WTC11 (cell line): ENCODE measurements at regions not wholly inside any gene's neighbourhood (a gene's known extent, or its start where the extent isn't known, plus 50 kb on each side); places are given as distances from the start of the nearest gene placed in this dataset.

Source experiments
- ATAC-seq: fragments of 200-7000 bp; cut with Tn5 transposase; 2 replicates; pipeline ENCODE4 v1.10.0; 2021; ENCODE audit warnings: mild to moderate bottlenecking, moderate library complexity
- CTCF ChIA-PET: fragments of 300-600 bp; sonication (Branson Sonifier 250); formaldehyde crosslinking; loops from one replicate; lab custom pipeline; 2021; ENCODE audit warnings: antibody characterized with exemption; lab: Charles Lee
- POLR2A ChIA-PET: fragments of 350-600 bp; sonication (Branson Sonifier 250); formaldehyde crosslinking; loops from one replicate; lab custom pipeline; 2021; ENCODE audit warnings: antibody characterized with exemption; lab: Charles Lee
- DNase-seq: peaks from one replicate; pipeline ENCODE4 v3.0.0; 2021; ENCODE audit warnings: low spot score
- H3K27ac Mint-ChIP-seq: 2 replicates; pipeline ENCODE4 v1.8.0; 2021; ENCODE audit warnings: mixed read lengths
- H3K27me3 Mint-ChIP-seq: 2 replicates; pipeline ENCODE4 v1.8.0; 2021; ENCODE audit warnings: low read depth, mild to moderate bottlenecking, moderate library complexity, mixed read lengths
- H3K36me3 Mint-ChIP-seq: 2 replicates; pipeline ENCODE4 v1.8.0; 2021; ENCODE audit warnings: mixed read lengths
- H3K4me1 Mint-ChIP-seq: 2 replicates; pipeline ENCODE4 v1.8.0; 2022; ENCODE audit warnings: mixed read lengths
- H3K4me3 Mint-ChIP-seq: 2 replicates; pipeline ENCODE4 v1.8.0; 2021; ENCODE audit warnings: mild to moderate bottlenecking, moderate library complexity, mixed read lengths
- H3K9me3 Mint-ChIP-seq: 2 replicates; pipeline ENCODE4 v1.8.0; 2021; ENCODE audit warnings: mixed read lengths
- ATF1 ChIP-seq: sonication (generic); formaldehyde crosslinking; IDR thresholded peaks from 2 replicates; pipeline ENCODE4 v1.8.1; 2023; ENCODE audit warnings: mild to moderate bottlenecking, moderate library complexity, missing genetic modification reagents
- FOXJ3 ChIP-seq: sonication (generic); formaldehyde crosslinking; IDR thresholded peaks from 2 replicates; pipeline ENCODE4 v1.9.0; 2021; ENCODE audit warnings: missing genetic modification reagents, mild to moderate bottlenecking, borderline replicate concordance
- KAT7 ChIP-seq: sonication (generic); formaldehyde crosslinking; IDR thresholded peaks from 2 replicates; pipeline ENCODE4 v1.8.1; 2023; ENCODE audit warnings: missing genetic modification reagents, mild to moderate bottlenecking, borderline replicate concordance
- MXD4 ChIP-seq: fragments of 250-450 bp; sonication (Bioruptor Pico); IDR thresholded peaks from 2 replicates; pipeline ENCODE4 v1.8.0; 2021; ENCODE audit warnings: mild to moderate bottlenecking, moderate library complexity, borderline replicate concordance
- MYBL2 ChIP-seq: sonication (generic); formaldehyde crosslinking; IDR thresholded peaks from 2 replicates; pipeline ENCODE4 v1.8.1; 2023; ENCODE audit warnings: mild to moderate bottlenecking, moderate library complexity, missing genetic modification reagents
- TEAD4 ChIP-seq: sonication (generic); formaldehyde crosslinking; IDR thresholded peaks from 2 replicates; pipeline ENCODE4 v1.8.0; 2022; ENCODE audit warnings: mild to moderate bottlenecking, missing genetic modification reagents
- ZBTB21 ChIP-seq: sonication (generic); formaldehyde crosslinking; IDR thresholded peaks from 2 replicates; pipeline ENCODE4 v1.8.1; 2023; ENCODE audit warnings: mild to moderate bottlenecking, missing genetic modification reagents, borderline replicate concordance
- ZNF138 ChIP-seq: sonication (generic); formaldehyde crosslinking; conservative IDR thresholded peaks from 2 replicates; pipeline ENCODE4 v1.8.1; 2022; ENCODE audit warnings: mild to moderate bottlenecking, moderate library complexity, missing genetic modification reagents
- ZNF263 ChIP-seq: sonication (generic); formaldehyde crosslinking; IDR thresholded peaks from 2 replicates; pipeline ENCODE4 v1.8.1; 2022; ENCODE audit warnings: low read depth, mild to moderate bottlenecking, moderate library complexity, missing genetic modification reagents
- ZNF396 ChIP-seq: fragments of 250-450 bp; sonication (Bioruptor Pico); IDR thresholded peaks from 2 replicates; pipeline ENCODE4 v1.8.0; 2021; ENCODE audit warnings: mild to moderate bottlenecking, moderate library complexity, borderline replicate concordance
- ZNF416 ChIP-seq: fragments of 250-450 bp; sonication (Bioruptor Pico); IDR thresholded peaks from 2 replicates; pipeline ENCODE4 v1.9.0; 2021; ENCODE audit warnings: mild to moderate bottlenecking, inconsistent platforms
- TF ChIP-seq, protein P1 (sequence below): sonication (generic); formaldehyde crosslinking; IDR thresholded peaks from 2 replicates; pipeline ENCODE4 v1.8.1; 2023; ENCODE audit warnings: mild to moderate bottlenecking, missing genetic modification reagents, borderline replicate concordance
- TF ChIP-seq, protein P2 (sequence below): sonication (generic); formaldehyde crosslinking; IDR thresholded peaks from 2 replicates; pipeline ENCODE4 v1.8.0; 2022; ENCODE audit warnings: mild to moderate bottlenecking, missing genetic modification reagents
- TF ChIP-seq, protein P3 (sequence below): sonication (generic); formaldehyde crosslinking; IDR thresholded peaks from 2 replicates; pipeline ENCODE4 v1.8.1; 2023; ENCODE audit warnings: mild to moderate bottlenecking, missing genetic modification reagents
- TF ChIP-seq, protein P4 (sequence below): sonication (generic); formaldehyde crosslinking; IDR thresholded peaks from 2 replicates; pipeline ENCODE4 v1.8.1; 2022; ENCODE audit warnings: low read depth, missing genetic modification reagents, borderline replicate concordance
- TF ChIP-seq, protein P5 (sequence below): sonication (generic); formaldehyde crosslinking; IDR thresholded peaks from 2 replicates; pipeline ENCODE4 v1.8.1; 2022; ENCODE audit warnings: low read depth, mild to moderate bottlenecking, moderate library complexity, missing genetic modification reagents, borderline replicate concordance

DNA sequence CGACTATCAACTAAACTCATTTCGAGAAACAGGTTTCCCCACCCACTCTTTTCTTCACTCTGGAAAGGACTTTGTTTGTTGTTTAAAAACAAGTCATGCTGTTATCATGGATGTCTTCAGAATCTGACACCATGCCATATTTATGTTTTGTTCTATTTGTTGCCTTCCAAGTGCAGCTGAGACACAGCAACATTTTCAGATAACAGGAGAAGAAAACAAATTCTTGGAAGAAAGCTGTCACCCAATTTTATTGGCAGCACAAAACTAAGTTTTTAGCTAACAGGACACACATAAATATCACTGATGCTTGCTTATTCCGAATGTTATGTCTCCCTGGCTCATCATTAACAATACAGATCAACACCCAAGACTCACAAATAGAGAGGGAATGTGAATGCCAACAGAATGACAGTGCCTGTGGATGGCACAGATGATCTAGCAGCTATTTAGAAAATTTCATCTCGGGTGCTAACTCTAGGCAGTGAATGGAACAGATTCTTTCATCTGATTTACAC is 147.9 kb downstream of the RPS29 start (continued):
- TF ChIP-seq, protein P1, sequence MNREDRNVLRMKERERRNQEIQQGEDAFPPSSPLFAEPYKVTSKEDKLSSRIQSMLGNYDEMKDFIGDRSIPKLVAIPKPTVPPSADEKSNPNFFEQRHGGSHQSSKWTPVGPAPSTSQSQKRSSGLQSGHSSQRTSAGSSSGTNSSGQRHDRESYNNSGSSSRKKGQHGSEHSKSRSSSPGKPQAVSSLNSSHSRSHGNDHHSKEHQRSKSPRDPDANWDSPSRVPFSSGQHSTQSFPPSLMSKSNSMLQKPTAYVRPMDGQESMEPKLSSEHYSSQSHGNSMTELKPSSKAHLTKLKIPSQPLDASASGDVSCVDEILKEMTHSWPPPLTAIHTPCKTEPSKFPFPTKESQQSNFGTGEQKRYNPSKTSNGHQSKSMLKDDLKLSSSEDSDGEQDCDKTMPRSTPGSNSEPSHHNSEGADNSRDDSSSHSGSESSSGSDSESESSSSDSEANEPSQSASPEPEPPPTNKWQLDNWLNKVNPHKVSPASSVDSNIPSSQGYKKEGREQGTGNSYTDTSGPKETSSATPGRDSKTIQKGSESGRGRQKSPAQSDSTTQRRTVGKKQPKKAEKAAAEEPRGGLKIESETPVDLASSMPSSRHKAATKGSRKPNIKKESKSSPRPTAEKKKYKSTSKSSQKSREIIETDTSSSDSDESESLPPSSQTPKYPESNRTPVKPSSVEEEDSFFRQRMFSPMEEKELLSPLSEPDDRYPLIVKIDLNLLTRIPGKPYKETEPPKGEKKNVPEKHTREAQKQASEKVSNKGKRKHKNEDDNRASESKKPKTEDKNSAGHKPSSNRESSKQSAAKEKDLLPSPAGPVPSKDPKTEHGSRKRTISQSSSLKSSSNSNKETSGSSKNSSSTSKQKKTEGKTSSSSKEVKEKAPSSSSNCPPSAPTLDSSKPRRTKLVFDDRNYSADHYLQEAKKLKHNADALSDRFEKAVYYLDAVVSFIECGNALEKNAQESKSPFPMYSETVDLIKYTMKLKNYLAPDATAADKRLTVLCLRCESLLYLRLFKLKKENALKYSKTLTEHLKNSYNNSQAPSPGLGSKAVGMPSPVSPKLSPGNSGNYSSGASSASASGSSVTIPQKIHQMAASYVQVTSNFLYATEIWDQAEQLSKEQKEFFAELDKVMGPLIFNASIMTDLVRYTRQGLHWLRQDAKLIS (CRISPR knock-in tag) = no peak

DNA sequence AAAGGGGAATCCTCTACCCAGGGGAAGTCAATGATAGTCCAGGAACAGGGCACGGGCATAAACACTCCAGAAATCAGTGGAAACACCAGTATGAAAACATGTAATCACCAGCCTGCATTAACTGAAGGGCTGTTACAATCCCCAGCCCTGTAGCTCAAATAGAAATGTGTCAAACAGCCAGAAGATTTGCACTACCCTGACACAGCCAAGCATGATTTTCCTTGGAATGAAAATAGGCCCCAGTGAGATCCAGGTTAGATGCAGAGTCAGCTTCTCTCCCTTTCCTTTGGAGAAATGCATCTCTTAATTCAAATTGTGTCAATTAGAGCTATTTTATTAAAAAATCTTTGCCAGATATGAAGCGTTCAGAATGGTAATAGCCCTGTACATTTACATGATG is 158.1 kb downstream of the RPS29 start:
- ChIA-PET POLR2A (no interaction called here), CTCF (interaction anchor here (0.5 to 3.3 kb wide), 5 partner anchors 33 to 255 kb away, joined by 3 to 13 read pairs (median 3); no protein-coding TSS in a partner anchor)
- no peak for ATAC-seq
- H3K36me3 Mint-ChIP-seq = peaks cover 21% of the 10 kb centered on the region
- TF ChIP-seq MXD4 (no peak), ZNF138 (CRISPR knock-in tag) (no peak), TEAD4 (CRISPR knock-in tag) (no peak), KAT7 (no peak), FOXJ3 (CRISPR knock-in tag) (no peak), ZNF263 (CRISPR knock-in tag) (no peak), ZNF416 (CRISPR knock-in tag) (no peak), ZBTB21 (CRISPR knock-in tag) (no peak), MYBL2 (CRISPR knock-in tag) (no peak), ZNF396 (CRISPR knock-in tag) (no peak), ATF1 (CRISPR knock-in tag) (no peak)
- TF ChIP-seq, protein P2, sequence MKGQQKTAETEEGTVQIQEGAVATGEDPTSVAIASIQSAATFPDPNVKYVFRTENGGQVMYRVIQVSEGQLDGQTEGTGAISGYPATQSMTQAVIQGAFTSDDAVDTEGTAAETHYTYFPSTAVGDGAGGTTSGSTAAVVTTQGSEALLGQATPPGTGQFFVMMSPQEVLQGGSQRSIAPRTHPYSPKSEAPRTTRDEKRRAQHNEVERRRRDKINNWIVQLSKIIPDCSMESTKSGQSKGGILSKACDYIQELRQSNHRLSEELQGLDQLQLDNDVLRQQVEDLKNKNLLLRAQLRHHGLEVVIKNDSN (CRISPR knock-in tag) = no peak
- TF ChIP-seq, protein P3, sequence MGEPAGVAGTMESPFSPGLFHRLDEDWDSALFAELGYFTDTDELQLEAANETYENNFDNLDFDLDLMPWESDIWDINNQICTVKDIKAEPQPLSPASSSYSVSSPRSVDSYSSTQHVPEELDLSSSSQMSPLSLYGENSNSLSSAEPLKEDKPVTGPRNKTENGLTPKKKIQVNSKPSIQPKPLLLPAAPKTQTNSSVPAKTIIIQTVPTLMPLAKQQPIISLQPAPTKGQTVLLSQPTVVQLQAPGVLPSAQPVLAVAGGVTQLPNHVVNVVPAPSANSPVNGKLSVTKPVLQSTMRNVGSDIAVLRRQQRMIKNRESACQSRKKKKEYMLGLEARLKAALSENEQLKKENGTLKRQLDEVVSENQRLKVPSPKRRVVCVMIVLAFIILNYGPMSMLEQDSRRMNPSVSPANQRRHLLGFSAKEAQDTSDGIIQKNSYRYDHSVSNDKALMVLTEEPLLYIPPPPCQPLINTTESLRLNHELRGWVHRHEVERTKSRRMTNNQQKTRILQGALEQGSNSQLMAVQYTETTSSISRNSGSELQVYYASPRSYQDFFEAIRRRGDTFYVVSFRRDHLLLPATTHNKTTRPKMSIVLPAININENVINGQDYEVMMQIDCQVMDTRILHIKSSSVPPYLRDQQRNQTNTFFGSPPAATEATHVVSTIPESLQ (CRISPR knock-in tag) = no peak
- TF ChIP-seq, protein P4, sequence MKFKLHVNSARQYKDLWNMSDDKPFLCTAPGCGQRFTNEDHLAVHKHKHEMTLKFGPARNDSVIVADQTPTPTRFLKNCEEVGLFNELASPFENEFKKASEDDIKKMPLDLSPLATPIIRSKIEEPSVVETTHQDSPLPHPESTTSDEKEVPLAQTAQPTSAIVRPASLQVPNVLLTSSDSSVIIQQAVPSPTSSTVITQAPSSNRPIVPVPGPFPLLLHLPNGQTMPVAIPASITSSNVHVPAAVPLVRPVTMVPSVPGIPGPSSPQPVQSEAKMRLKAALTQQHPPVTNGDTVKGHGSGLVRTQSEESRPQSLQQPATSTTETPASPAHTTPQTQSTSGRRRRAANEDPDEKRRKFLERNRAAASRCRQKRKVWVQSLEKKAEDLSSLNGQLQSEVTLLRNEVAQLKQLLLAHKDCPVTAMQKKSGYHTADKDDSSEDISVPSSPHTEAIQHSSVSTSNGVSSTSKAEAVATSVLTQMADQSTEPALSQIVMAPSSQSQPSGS (CRISPR knock-in tag) = no peak
- TF ChIP-seq, protein P5, sequence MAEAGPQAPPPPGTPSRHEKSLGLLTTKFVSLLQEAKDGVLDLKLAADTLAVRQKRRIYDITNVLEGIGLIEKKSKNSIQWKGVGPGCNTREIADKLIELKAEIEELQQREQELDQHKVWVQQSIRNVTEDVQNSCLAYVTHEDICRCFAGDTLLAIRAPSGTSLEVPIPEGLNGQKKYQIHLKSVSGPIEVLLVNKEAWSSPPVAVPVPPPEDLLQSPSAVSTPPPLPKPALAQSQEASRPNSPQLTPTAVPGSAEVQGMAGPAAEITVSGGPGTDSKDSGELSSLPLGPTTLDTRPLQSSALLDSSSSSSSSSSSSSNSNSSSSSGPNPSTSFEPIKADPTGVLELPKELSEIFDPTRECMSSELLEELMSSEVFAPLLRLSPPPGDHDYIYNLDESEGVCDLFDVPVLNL (CRISPR knock-in tag) = no peak
- H3K27me3 Mint-ChIP-seq = no peaks in the 10 kb centered on the region; the same call in 1 of the 2 replicates
- no peak for DNase-seq
- H3K4me1 Mint-ChIP-seq = peaks cover 9% of the 10 kb centered on the region
- H3K4me3 Mint-ChIP-seq = no peak overlapping the region
- H3K27ac Mint-ChIP-seq = no peak overlapping the region
- peaks cover 27% of the 10 kb centered on the region for H3K9me3 Mint-ChIP-seq
